NCI-H2171 treated with DMSO at 0.1 percent for 48 hours (cell line): ENCODE measurements at regions not wholly inside any gene's neighbourhood (a gene's known extent, or its start where the extent isn't known, plus 50 kb on each side); places are given as distances from the start of the nearest gene placed in this dataset.

ENCODE experiments used
- DNase-seq: peaks from one replicate; lab custom pipeline; 2025; lab: John Stamatoyannopoulos, UW

- no peak for DNase-seq
These were observed 223.1 kb upstream of the PARD3B start for GRCh38 chr2:204321910-204322751.

- DNase-seq, result peak; percentile 94
These were observed 219.8 kb upstream of the PARD3B start for GRCh38 chr2:204325468-204325867.

GRCh38 chr2:204328373-204328772 lies 216.9 kb upstream of the PARD3B start:
- no peak for DNase-seq

GRCh38 chr2:204329016-204329415 lies 216.3 kb upstream of the PARD3B start:
- no peak for DNase-seq

- DNase-seq, result no peak
These were observed 215.7 kb upstream of the PARD3B start for GRCh38 chr2:204329532-204329931.

- no peak for DNase-seq
These were observed 214.1 kb upstream of the PARD3B start for GRCh38 chr2:204331180-204331579.

GRCh38 chr2:204331988-204332387 lies 213.3 kb upstream of the PARD3B start:
- no peak for DNase-seq

GRCh38 chr2:204332706-204333105 lies 212.6 kb upstream of the PARD3B start:
- no peak for DNase-seq

- no peak for DNase-seq
These were observed 211.4 kb upstream of the PARD3B start for GRCh38 chr2:204333861-204334260.

- no peak for DNase-seq
These were observed 209.7 kb upstream of the PARD3B start for GRCh38 chr2:204335451-204336058.

- DNase-seq, result no peak
These were observed 209.0 kb upstream of the PARD3B start for GRCh38 chr2:204336153-204336744.

GRCh38 chr2:204337638-204338037 lies 207.6 kb upstream of the PARD3B start:
- no peak for DNase-seq

- no peak for DNase-seq
These were observed 206.0 kb upstream of the PARD3B start for GRCh38 chr2:204339212-204339715.

- DNase-seq, result no peak
These were observed 204.8 kb upstream of the PARD3B start for GRCh38 chr2:204340511-204340910.

- no peak for DNase-seq
These were observed 203.4 kb upstream of the PARD3B start for GRCh38 chr2:204341887-204342276.

- DNase-seq, result peak; percentile 24
These were observed 201.6 kb upstream of the PARD3B start for GRCh38 chr2:204343685-204344084.

- DNase-seq, result no peak
These were observed 201.2 kb upstream of the PARD3B start for GRCh38 chr2:204344119-204344518.

- DNase-seq, result no peak
These were observed 198.4 kb upstream of the PARD3B start for GRCh38 chr2:204346906-204347305.

GRCh38 chr2:204353823-204354222 lies 191.5 kb upstream of the PARD3B start:
- no peak for DNase-seq

GRCh38 chr2:204354442-204354856 lies 190.8 kb upstream of the PARD3B start:
- no peak for DNase-seq

GRCh38 chr2:204355688-204356087 lies 189.6 kb upstream of the PARD3B start:
- DNase-seq, result no peak

- DNase-seq, result no peak
These were observed 189.1 kb upstream of the PARD3B start for GRCh38 chr2:204356151-204356641.

- peak; percentile 94 for DNase-seq
These were observed 188.0 kb upstream of the PARD3B start for GRCh38 chr2:204357286-204357685.
